ENCODE measurements at regions not wholly inside any gene's neighbourhood (a gene's known extent, or its start where the extent isn't known, plus 50 kb on each side); places are given as distances from the start of the nearest gene placed in this dataset.

GRCh38 chr1:207268753-207269511, 52.5 kb upstream of the CD55 start:
- Histone ChIP-seq H3K18ac (ENCODE audit: low read length) (no peak overlapping the region), H2AFZ (ENCODE audit: low read length) (no peak overlapping the region), H3K9me3 (replicated peaks in 1 of 2; ENCODE audit: control insufficient read depth in 2 of 2, insufficient read depth in 1 of 2, low read depth in 1 of 2, low read length in 2 of 2) (no peaks in the 10 kb centered on the region), H2BK5ac (ENCODE audit: low read length) (no peak overlapping the region), H2BK120ac (ENCODE audit: low read depth, low read length) (no peak overlapping the region), H3K14ac (ENCODE audit: low read length) (no peak overlapping the region), H3K4me3 (ENCODE audit: low read length in 2 of 2) (no peak overlapping the region), H3K27me3 (ENCODE audit: control insufficient read depth in 3 of 3, insufficient read depth in 3 of 3, low read depth in 1 of 3, low read length in 3 of 3) (no peaks in the 10 kb centered on the region), H3K79me1 (ENCODE audit: low read depth, low read length) (no peaks in the 10 kb centered on the region), H3K9ac (ENCODE audit: low read depth, low read length, poor library complexity) (no peak overlapping the region), H3K4me1 (ENCODE audit: control insufficient read depth in 2 of 2, insufficient read depth in 1 of 2, low read depth in 1 of 2, low read length in 2 of 2) (no peaks in the 10 kb centered on the region), H3K23ac (ENCODE audit: low read depth, low read length, poor library complexity) (no peak overlapping the region), H2BK12ac (ENCODE audit: low read length) (no peak overlapping the region), H3K4me2 (ENCODE audit: insufficient read depth, low read length, poor library complexity, severe bottlenecking) (no peak overlapping the region), H3K27ac (replicated peaks; ENCODE audit: low read length) (no peak overlapping the region), H2BK15ac (ENCODE audit: low read length) (no peak overlapping the region), H3K36me3 (replicated peaks in 1 of 2; ENCODE audit: control insufficient read depth in 2 of 2, insufficient read depth in 2 of 2, low read length in 2 of 2) (no peaks in the 10 kb centered on the region), H2AK5ac (ENCODE audit: low read depth, low read length) (no peak overlapping the region), H4K91ac (ENCODE audit: low read depth, low read length, poor library complexity) (no peak overlapping the region), H3K4ac (ENCODE audit: low read length) (no peak overlapping the region), H4K8ac (ENCODE audit: low read depth, low read length) (no peak overlapping the region)
- WGBS, 2 donors (ENCODE audit: extremely low coverage in 2 of 2, insufficient read length in 2 of 2, insufficient replicate concordance in 1 of 2) = no CpG with 5 or more reads among the region's 5 CpGs
- no peak for DNase-seq (ENCODE audit: low spot score)
